ENCODE measurements at regions not wholly inside any gene's neighbourhood (a gene's known extent, or its start where the extent isn't known, plus 50 kb on each side); places are given as distances from the start of the nearest gene placed in this dataset.

DNA sequence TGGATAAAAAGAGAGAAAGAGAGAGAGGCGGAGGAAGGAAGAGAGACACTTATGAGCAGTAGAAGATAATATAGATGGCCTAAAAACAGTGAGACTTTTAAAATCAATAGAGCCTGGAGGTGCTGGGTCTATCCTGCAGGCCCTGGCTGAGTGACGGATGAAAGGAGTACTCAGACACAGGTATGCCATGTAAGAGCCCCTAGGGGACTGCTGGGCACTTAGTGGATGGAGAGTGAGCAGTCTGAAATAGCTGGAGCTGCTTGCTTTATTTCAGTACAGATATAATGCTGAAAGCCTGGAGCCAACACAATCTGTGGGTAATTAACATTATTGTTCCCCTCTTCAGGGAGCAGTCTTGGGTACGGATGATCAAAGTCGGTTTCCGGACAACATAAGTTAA lies 578.6 kb downstream of the SPOCK3 start:
- no peak for DNase-seq

DNA sequence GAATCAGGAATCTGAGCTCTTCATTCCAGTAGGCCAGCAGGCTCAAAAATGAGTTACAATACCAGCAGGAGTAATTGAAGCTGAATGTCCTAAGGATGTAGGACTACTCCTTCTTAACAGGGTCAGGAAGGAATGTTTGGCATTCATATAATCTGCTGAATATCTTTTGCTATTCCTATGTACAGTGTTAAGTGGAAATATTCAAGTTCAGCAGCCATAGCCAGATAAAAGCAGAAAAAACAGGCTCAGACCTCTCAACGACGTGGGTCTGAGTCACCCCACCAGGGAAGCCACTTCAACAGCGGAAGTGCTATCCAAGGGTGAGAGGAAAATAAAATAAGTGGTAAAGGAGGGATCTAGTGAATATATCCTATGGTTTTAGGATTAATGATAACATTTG lies 577.0 kb downstream of the SPOCK3 start:
- no peak for DNase-seq

DNA sequence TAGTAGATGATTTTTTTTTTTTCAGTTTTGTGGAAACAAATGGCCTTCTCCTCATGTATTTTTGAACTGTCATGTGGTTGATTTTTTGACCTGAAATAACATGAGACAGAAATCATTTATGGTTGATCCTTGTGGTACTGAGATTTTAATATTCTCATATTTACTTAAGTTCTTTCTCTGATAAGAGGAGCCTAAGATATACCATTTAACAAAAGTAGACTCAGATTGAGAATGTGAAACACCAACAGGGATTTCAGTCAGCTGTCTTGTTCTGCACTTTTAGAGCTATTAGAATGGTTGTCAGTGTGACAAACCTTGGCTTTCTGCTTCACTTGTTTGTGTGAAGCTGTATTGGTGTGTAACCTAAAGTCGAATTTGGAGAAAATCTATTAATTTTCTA lies 575.7 kb downstream of the SPOCK3 start:
- DNase-seq: no peak

DNA sequence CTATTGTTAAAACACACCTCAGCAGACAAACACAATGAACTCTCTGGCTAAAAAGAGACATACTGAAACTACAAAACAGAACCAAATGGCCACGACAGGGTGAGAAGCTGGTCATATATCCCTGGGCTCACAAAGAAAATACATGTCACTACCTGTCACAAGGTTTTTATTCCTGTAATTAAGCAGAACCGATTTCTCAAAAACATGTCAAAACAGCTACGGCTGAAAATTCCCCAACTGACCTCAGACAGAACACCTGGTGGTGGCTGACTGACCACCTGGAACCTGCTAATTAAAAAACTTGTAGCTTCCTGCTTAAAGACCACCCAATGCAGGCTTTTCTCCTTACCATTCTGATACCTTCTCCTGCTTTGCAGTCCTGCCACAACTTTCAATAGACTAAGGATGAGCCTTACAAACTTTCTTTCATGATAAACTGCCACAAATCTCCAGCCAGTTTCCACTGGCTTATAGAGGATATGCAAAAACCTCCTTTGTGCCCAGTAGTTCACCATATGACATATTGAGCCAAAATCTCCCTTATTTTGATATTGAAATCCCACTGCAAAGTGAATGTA lies 571.9 kb downstream of the SPOCK3 start:
- no peak for DNase-seq

DNA sequence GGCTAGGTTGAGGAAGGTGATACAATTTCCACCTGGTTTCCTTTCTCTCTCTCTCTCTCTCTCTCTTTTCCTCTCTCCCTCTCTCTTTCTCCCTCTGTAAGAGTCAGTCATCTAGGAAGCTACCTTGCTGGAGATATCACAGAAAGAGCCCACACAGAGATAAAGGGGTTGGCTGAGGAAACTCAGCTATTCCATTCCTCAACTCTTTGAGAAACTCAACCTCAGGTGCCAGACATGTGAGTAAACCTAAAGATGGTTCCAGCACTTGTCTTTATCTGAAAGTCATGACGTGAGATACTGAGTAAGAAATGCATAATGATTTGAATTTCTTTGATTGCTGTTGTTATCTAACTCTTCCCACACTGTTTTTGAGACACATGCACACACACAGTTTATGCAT lies 564.0 kb downstream of the SPOCK3 start:
- no peak for DNase-seq

DNA sequence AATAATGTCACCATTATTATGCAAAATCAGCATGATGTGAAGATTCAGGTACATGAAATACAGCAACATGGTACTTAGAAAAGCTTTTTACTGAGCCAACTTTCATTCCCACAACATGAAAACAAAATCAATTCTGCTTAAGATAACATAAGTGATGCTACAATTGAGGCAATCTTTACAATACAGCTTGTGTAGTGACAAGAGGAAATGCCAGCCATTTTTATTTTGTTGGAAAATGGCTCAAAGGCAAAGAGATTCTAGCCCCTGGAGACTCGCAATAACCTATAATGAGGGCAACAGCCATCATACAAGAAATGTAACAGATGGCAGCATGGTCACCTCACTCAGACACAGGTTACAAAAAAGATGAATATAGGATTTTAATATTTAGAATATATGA lies 560.4 kb downstream of the SPOCK3 start:
- DNase-seq: no peak

DNA sequence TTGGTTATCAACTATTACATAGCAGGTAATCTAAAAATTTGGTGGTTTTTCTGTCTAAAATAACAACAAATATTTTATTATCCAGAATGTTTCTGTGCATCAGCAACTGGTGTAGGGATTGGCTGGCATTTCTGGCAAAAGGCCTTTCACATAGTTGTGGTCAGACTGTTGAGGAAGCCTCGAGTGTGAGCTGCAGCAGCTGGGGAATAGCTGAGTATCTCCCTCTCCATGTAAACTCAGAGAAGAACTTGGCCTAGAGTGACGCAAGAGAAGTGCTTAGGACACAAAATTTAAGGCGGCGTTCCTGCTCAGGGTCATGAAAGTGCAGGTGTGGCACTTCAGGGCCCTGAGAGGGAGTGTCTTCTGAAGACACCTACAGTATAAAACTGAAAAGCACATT lies 558.9 kb downstream of the SPOCK3 start:
- DNase-seq: no peak

DNA sequence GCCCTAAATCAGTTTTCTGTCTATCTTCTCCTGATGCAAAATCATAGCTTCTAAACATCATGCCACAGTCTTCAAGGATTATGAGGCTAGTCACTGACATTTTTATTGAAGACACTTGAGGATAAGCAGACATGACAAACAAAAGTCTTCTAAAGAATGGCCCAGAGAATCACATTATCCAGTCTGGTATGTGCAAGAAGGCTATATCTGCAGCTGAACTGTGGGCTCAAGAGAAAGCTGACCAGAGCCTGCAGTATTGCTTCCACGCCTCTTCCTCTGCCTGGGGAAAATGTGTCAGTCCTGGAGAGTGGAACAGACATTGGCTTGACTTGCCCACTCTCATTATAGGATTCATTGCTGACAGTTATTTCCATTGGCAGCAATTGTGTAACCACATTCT lies 553.5 kb downstream of the SPOCK3 start:
- no peak for DNase-seq

DNA sequence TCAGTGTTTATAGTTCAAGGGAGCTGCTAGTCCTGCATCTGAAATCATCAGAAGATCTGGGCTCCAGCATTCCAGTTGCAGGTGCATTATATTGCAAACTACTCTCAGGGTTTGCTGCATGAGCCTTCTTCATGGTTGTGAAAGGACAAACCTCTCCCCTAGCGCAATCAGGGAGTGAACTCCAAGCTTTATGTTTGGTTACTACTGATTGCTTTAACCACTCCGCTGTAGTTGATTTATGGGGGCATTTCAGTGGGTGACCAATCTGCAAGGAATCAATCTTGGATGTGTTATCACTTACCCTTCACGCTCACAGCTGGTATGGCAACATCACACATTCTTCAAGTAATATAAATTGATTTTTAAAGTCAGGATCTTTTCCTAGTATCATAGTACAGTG lies 552.1 kb downstream of the SPOCK3 start:
- no peak for DNase-seq
